NB4 (cell line): ENCODE measurements at regions not wholly inside any gene's neighbourhood (a gene's known extent, or its start where the extent isn't known, plus 50 kb on each side); places are given as distances from the start of the nearest gene placed in this dataset.

Source experiments
- CTCF ChIP-seq: IDR thresholded peaks from one replicate; pipeline ENCODE4 v1.5.1; 2012; ENCODE audit warnings: low read depth, low read length
- MAX ChIP-seq: IDR thresholded peaks from 2 replicates; pipeline ENCODE4 v1.6.1; 2011; ENCODE audit warnings: low read depth, low read length
- POLR2A ChIP-seq: IDR thresholded peaks from 2 replicates; pipeline ENCODE4 v1.6.1; 2011; ENCODE audit warnings: mild to moderate bottlenecking; ENCODE audit not compliant: insufficient read length; ENCODE audit errors: extremely low read depth

GRCh38 chr2:12930391-12930790, 213.7 kb downstream of the TRIB2 start:
- TF ChIP-seq CTCF = no peak
- TF ChIP-seq POLR2A = no peak
- TF ChIP-seq MAX = no peak
